GM19468 (cell line): ENCODE measurements at regions not wholly inside any gene's neighbourhood (a gene's known extent, or its start where the extent isn't known, plus 50 kb on each side); places are given as distances from the start of the nearest gene placed in this dataset.

Experiments used
- ATAC-seq: cut with Tn5 transposase; IDR thresholded peaks from one replicate; pipeline ENCODE4 v1.9.1; 2021; ENCODE audit warnings: mild to moderate bottlenecking, moderate library complexity, moderate number of reproducible peaks; ENCODE audit not compliant: unreplicated experiment; ENCODE audit errors: extremely low read depth

DNA sequence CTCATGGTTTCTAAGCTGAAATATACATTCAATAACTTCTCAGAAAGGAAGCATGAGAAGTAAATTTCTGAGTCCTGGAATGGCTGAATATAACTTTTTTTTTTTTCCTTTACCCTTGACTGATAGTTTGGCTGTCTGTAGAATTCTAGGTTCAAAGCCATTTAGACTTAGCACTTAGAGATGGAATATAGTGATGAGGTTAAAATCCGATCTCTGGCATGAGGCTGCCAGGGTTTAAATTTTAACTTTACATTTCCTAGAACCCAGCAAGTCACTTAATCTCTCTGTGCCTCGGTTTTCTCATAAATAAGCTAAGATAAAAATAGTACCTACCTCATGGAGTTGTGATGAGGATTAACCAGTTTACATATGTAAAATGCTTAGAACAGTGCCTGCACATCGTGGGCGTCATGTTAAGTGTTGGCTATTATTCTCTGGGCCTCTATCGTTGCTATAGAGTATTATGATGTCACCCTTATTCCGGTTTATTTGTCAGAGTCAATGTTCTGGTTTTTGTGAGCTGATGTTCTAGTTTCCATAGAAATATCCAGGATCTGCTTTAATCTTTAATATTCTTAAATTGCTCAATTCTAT lies 199.8 kb upstream of the TLE3 start:
- no peak for ATAC-seq

DNA sequence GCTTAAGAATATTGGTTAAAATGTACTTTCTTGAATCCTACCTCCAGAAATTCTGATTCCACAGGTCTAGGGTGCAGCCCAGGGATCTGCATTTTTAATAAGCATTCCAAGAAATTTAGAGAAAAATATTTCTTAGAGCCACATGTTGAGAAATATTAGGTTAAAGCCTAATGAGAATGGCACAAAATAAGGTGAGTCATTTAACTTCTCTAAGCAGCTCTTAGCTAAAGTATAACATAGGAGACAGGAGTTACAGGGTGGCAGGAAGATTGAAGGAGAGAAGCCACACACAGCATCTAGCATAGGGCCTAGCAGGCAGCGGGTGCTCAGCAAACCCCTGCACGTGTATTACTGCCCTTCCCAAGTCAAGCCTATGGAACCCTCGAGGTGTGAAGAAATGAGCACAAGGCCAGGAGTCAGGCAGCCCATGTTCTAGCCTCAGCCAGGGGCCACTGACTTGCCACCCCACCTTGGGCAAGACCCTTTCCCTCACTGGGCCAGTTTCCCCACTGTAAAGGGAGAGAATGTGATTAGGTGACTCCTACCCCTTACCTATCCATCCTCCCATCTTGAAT lies 197.1 kb upstream of the TLE3 start:
- ATAC-seq = no peak

DNA sequence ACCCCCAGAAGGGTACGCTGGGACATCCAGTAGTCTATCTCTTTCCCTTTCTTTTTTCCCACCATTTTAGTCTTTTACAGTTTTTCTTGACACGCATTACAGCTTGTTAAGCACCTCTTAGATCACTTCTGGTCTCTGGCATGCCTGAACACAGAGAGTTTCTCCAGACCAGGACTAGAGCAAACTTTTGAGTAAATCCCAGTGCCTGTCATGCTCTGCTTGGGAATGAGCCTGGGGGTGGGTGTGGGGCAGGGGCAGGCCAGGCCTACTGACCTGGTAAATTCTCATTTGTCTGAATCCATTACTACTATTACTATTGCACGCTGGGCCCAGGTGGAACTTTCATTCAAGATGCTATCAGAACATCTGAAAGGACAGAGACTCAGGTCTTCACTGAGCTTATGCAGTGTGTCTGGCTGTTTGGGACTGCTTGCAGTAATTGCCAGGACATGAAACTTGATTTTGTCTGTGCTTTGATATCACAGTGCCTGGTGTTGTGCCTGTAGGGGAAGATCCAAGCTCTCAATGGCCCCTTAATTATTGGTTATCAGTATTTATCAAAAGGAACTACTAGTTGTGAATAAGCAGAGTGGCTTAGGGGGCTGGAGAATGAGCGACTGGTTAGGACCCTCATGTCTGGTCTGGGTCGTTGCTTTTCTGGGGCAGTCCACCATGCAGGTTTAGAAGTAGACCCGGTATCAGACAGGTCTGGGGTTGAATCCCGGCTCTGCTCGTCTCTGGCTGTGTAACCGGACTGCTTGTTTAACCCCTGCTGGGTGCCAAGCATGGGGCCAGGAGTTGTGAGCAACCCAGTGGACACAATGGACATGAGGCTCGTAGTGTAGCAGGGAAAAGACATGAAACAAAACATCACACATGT lies 196.1 kb upstream of the TLE3 start:
- no peak for ATAC-seq

DNA sequence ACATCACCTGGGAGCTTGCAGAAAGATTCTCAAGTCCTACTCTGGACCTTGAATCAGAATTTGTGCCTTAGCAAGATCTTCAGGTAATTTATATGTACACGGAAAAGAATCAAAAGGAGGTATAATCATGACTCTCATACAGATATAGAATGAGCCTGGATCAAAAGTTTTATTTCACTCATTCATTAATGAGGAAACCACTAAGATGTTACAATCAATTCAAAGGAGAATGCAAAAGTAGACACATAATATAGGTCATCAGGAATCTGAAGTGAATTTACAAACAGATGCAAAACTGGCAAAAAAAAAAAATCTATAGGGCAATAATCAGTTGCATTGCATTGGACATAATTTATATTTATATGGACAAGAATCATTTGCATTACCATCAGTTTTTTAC lies 195.4 kb upstream of the TLE3 start:
- no peak for ATAC-seq

DNA sequence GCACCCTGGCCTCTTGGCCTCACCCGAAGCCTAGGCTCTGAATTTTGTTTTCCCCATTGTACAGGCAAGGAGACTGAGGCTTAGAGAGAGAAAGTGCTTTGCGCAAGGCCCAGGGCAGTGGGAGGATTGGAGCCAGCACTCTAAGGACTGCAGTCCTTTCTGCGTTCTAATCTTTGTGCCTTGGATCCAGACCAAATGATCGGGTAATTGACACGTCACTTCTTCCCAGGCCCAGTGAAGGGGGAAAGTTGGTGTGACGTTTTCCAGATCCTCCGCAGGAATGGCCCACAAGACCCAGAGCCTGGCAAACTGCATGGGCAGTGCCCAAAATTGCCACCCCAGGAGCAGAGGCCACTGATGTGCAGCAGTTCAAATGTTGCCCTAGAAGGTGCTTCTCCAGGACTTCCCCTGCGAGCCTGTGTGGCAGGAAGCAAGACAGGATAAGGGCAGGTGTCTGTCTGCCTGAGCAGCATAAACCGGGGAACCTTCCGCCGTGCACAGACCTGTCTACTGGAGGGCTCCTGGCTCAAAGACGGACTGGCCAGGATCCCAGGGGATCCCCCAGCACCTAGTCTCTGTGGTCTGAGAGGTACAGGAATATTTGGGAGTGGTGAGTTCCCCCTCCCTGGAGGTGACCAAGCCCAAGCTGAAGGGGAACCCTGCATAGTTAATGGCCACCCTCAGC lies 194.5 kb upstream of the TLE3 start:
- no peak for ATAC-seq

DNA sequence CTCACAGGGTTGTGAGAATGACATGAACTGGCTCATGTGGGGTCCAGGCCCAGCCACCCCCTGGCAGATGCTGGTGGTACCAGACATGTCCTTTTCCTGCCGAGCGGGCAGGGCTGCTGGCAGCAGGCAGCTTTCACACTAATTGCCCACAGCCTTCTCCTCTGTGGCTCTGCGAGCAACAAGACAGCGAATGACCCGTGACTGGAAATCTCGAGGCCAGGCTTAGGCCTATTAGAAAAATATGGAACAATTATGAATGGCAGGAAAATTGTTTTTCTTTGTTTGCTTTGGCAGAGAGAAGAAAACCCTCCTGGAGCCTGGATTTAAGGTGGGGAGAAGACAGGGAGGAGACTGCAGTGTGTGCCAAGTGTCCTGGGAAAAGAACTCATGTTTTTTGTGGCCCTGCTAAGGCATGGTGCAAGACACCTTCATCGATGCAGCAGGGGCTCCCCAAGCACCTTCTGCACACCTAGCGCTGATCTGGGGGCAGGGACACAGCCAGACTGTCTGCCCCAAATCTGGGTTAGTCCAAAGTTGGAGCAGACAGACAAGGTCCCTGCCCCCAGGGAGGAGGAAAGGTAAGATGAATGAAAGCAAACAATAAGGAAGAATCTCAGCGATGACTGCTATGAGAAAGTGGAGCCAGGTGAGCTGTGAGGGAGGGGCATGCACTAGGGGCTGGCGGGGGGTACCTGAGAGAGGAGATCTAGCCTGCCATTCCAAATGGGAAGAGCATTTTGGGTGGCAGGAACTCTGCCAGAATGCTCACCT lies 193.8 kb upstream of the TLE3 start:
- no peak for ATAC-seq

DNA sequence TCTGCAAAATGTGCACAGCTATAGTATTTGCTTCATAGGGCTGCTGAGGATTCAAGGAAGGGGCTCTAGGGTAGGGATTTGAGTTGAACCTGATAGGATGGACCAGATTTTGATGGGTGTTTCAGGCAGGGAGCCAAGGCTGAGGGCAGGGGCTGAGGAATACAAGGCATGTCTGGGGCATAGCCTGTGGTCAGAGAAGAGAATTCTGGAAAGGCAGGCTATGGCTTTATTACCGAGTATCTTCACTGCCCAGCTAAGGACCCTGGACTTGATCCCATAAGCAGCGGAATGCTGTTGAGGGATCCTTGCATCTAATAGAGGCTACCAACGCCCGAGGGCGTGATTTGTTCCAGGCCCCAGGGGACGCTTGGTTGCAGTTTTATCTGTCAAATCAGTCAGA lies 193.0 kb upstream of the TLE3 start:
- ATAC-seq = no peak

DNA sequence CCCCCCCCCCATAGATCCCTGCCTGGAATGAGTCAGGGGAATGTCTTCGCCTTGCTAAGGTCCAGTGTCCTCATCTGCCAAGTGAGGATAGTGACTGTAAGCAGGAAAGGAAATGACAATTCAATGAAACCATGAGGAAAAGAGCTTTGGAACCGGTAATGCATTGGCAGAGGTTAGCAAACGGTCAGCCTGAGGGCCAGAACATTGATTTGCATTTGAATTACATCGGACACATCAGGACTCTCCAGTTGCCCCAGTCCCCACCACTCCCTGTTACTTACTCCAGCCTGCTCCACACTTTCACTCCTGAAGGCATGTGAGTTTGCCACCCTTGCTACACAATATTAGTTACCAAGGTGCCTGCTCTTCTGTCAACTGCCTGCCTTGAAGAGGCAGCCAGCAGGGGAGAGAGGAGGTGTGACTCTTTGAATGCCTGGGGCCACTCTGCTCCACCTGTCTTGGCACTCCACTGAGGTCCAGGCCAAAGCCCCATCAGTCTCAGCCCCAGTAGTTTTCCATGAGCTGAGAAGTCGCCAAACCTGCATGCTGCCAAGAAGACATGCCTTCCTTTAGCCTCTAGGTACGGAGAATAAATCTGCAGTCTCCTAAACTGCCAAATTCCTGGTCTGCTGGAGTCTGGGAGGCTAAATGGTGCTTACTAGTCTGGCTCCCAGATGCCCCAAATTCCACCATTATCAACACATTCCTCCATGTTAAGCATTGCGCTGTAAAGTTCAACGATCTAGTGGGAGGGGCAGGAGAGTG lies 191.7 kb upstream of the TLE3 start:
- no peak for ATAC-seq

DNA sequence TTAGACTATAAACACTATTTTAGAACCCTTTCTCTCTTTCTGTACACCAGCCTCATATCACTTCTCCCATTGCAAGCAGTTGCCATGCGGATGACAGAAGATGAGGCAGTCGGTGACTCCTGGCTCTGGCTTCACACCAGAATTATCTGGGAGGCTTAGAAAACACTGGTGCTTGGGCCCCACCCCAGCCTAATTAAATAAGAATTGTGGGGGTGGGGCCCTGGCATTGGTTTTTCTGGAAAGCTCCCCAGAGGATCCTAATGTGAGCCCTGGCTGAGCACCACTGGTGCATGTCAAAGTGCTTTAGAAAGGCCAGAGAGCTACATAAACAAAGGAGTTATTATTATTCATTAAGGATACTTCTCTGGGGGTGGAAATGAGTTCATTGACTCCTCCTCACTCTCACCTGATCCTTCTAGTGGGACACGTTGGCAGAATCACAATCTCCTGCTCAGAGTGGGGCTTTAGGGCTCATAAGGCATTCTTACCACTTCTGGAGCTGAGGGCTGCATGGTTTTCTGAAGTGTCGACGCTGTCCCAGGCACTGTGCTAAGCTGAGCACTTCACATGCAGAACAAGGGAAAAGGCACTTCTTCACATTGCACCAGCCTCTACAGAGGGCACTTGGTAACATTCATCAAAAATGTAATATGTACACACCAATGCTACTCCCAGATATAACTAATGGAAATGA lies 188.5 kb upstream of the TLE3 start:
- no peak for ATAC-seq

DNA sequence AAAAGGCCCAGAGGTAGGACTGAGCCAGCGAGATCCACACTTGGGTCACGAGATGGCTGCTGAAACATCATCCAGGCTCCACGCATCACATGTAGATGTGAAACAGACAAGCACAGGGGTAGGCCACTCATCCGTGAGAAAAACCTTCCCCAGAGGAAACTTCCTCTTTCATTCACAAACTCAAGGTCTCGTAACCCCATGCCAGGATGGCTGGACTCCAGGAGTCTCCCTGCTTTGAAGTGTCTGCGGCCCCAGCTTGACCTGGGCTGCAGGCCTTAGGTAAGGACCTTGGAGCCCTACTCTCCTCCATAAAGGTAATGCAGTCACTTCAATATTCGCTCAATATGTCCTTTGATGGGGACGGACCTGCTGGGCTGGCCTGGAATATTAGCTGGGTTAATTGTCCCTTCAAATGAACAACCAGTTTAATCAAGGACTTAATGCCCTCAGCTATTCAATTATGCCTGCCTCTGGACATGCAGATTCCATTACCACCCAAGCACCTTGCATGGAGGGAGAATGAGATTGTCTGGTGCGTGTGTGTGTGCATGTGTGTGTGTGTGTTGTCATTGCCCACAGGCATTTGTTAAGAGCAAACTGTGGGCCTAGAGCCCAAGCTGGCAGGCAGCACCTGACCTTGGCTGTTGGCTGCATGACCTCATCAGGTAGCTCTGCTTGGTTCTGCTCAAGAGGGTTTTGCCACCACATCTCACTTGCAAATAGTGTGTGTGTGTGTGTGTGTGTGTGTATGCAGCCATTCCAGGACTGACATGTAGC lies 186.9 kb upstream of the TLE3 start:
- ATAC-seq = no peak

DNA sequence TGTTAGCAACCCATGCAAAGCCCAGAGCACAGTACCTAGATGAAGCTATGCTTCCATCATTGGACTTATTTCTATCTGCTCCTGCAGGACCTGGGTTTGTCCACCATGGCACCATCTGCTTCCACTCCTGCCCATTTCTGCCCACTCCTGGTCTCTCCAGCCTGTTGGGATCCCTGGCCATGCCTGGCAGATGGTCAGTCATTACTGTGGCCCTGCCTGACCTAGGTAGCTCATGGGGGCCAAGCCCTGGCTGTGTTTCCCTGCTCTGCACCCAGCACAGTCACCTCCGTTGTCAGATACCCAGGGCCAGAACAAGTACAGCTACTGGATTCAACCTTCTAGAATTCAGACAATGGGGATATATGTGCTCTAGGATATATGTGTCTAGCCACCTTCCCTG lies 185.8 kb upstream of the TLE3 start:
- ATAC-seq = no peak

DNA sequence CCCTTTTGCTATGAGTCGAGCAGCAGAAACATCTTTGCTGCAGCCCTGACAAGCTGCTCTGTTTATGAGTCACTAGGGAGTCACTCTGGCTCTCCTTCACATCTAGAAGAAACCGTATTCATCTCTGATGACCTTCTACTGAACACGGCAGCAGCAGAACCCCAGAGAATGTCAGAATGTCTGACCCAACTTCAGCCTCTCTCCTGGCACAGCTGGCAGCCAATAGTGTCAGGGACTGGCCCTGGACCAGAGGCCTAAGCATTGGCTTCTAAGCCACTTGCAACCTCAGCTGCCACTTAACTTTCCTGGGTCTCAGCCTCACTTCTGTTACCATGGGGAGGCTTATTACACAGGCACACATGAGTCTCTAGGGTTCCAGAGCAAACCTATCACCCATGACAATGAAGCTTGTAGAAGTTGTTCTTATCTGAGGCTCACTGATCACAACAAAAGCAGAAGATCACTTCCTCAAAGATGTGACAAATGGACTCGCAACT lies 184.1 kb upstream of the TLE3 start:
- ATAC-seq = no peak

DNA sequence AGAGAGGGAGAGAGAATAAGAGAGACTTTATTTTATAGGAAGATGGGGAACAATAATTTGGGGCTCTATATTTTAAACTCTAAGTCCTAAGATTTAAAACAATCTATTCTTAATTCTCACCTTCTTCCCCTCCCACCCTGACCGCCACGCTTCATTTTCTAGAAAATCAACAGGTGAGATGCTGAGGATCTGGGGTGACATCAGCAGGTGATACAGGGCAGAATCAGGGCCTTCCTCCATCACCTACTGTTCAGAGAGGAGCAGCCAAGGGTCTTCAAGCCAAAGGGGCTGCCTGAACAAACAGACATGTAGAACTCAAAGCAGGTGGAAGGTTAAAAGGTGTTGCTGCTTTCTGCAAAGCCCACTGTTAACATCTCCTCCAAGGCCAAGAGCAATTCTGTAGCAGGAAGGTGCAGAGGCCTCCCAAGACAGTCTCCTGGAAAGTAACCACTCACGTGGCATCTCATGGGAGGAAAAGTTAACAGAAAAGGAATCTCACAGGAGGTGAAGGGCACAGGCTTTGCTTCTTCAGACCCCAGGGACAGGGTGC lies 183.6 kb upstream of the TLE3 start:
- no peak for ATAC-seq

DNA sequence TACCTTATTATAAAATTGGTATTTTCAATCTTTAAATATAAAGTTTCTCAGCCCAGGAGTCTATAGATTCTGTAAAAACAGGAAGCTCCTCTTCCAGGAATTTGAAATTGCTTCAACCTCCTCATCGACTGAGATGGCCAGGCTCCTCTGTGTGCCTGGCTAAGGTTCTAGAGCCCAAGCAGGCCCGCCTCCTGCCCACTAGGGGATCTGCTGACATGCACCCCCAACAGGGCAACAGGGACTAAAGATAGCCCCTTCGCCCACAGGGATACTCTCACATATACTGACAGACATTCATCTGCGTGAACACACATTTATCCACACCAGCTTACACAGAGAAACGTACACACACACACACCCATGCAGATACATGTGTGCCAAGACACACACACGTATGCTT lies 183.1 kb upstream of the TLE3 start:
- no peak for ATAC-seq

DNA sequence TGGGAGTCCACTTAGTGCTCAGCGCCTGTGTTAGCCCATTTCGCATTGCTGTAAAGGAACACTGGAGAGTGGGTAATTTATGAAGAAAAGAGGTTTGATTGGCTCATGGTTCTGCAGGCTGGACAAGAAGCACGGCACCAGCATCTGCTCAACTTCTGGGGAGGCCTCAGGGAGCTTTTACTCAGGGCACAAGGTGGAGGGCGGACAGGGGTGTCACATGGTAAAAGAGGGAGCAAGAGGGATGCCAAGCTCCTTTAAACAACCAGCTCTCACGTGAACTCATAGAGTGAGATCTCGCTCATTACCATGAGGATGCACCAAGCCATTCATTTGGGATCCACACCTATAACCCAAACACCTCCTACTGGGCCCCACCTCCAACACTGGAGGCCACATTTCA lies 181.4 kb upstream of the TLE3 start:
- ATAC-seq = no peak

DNA sequence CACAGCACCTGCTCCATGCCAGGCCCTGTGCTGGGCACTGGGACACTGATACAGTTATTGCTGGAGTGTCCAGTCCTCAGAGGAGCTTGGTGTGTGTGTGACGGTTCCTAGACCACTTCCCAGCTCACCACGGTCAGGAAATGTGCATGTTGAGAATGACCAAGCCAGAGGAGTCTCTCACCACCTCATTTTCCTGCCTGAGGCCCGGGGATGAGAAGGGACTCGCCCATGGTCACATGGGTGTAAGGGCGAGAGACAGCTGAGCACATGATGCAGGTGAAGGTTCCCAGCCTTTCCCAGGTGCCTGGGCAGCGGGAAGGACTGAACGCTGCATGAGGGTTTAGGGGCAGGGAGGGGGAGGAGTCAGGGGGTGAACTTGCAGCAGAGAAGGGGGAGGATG lies 180.9 kb upstream of the TLE3 start:
- no peak for ATAC-seq

DNA sequence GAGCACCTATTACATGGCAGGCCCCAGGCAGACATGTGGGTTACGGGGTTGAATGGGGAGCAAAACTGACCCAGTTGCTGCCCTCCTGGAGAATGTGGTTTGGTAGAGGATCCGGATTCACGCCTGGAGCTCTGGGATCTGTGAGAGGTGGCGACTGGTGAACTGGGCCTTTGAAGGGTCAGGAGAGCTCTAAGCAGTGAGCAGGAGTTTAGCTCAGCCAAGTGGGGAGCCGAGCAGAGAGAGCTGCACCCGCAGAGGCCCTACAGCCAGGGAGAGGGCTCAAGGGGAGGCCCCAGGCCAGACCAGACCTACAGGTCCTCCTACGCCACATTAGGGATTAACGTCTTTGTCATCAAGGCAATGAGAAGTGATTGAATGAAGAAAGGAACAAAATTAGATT lies 179.8 kb upstream of the TLE3 start:
- ATAC-seq = no peak

DNA sequence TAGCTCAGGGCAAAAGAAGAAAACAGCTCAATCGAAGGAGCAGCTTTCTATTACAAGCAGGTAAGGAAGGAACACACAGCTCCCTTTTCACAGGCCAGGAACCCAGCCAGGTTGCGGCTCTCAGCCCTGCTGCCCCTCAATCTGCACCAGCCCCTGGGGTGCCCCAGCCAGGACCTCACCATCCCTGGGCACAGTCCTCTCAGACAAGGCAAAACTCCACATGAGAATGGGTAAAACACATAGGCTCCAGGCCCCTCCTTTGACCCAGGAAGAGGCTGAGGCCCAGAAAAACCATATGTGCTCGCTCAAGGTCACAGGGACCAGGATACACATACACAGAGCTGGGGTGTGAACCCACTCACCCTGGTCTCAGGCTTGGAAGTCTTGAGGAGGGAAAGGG lies 178.7 kb upstream of the TLE3 start:
- ATAC-seq = no peak
